Right cardiac atrium (tissue), 5 donors: ENCODE measurements at regions not wholly inside any gene's neighbourhood (a gene's known extent, or its start where the extent isn't known, plus 50 kb on each side); places are given as distances from the start of the nearest gene placed in this dataset.

ENCODE experiments used
- ATAC-seq, 2 donors: fragments of 200-7000 bp; cut with Tn5 transposase; one replicate each; pipeline versions ENCODE4 v1.8.0 to v1.9.1; 2020; ENCODE audit warnings: moderate library complexity in 2 of 2, mild to moderate bottlenecking in 1 of 2
- DNase-seq, 3 donors: peaks; one replicate each; pipeline ENCODE4 v3.0.0-alpha.2; 2020
- H3K27ac ChIP-seq: one replicate; pipeline ENCODE4 v1.5.1; 2013; ENCODE audit warnings: mild to moderate bottlenecking, low read length, control low read depth, moderate library complexity
- H3K27me3 ChIP-seq: one replicate; pipeline ENCODE4 v1.6.1; 2013; ENCODE audit not compliant: control insufficient read depth, insufficient read depth
- H3K4me1 ChIP-seq: one replicate; pipeline ENCODE4 v1.6.1; 2013; ENCODE audit warnings: low read length; ENCODE audit not compliant: control insufficient read depth, insufficient read depth
- H3K4me3 ChIP-seq: one replicate; pipeline ENCODE4 v1.5.1; 2013; ENCODE audit warnings: low read length, control low read depth
- H3K9me3 ChIP-seq: one replicate; pipeline ENCODE4 v1.6.1; 2013; ENCODE audit warnings: low read length; ENCODE audit not compliant: control insufficient read depth
- WGBS: extraction: QIAGEN DNeasy Blood & Tissue Kit; methylation state at CpG from one replicate; pipeline ENCODE4 v1.1.7; 2013; 5-methylcytosine and 5-hydroxymethylcytosine counted together
- intact Hi-C, 4 donors: fragments of 100-400 bp; cut with DNase I; formaldehyde crosslinking; loops; one replicate each; pipeline versions ENCODE4 v1.11.0 to v1.14.0; 2022 to 2023
- donor health status: healthy with polysubstance abuse.
- donor health status: DM: no; HTN: yes; CAD: no.
- donor health status: DM: no; HTN: no; CAD: no.
- donor health status: DM: no; HTN: yes; CAD: no; lungs with severe emphysema.
- donor health status: DM: yes; HTN: yes; CAD: no.

DNA sequence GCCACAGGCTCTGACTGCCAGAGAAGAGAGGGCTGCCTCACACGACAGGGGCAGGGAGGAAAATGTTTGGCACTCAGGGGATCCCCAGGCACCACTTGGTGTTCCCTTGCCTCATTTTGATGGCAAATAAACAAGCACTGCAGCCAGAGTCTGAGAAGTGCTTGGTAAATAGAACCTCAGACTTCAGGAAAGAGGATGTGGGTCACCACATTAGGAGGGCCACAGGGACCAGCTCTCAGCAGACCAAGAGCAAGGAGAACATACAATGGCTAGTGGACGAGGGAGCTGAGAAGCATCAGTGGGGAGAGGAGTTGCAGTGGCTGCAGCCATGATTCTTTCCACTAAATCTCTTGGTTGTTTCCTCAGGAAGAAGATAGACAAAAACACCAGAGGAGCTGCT is 413.9 kb downstream of the GADD45G start:
- intact Hi-C loops, result no loop called here
- no peaks in the 10 kb centered on the region for H3K27me3 ChIP-seq
- no peak overlapping the region for H3K27ac ChIP-seq
- no peaks in the 10 kb centered on the region for H3K4me1 ChIP-seq
- 56% methylated on average over 2 of the region's 2 CpGs for WGBS
- no peak overlapping the region for H3K4me3 ChIP-seq
- ATAC-seq (no peak), DNase-seq (no peak)
- no peaks in the 10 kb centered on the region for H3K9me3 ChIP-seq

DNA sequence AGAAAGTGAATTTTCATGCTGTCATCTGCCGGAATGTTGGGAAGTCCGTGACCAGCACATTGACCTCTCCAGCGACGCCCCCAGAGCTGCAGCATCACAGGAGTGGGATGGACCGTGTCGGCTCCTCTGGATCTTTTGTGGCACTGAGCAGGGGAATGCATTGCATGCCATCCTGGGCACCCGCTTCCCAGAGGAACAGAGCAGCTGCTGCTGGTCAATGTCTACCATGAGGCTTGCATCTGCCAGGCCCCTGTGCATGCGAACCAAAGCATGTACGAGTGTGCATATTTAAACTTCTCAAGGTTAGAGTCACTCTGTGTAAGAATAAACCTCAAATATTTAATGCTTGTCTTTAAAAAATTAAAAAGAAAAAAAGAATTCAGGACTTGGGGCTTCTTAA is 414.8 kb downstream of the GADD45G start:
- H3K27ac ChIP-seq, result no peak overlapping the region
- no peaks in the 10 kb centered on the region for H3K9me3 ChIP-seq
- no peak for ATAC-seq
- intact Hi-C loops, result no loop called here
- DNase-seq, result no peak
- H3K4me3 ChIP-seq, result no peak overlapping the region
- no peaks in the 10 kb centered on the region for H3K4me1 ChIP-seq
- no peaks in the 10 kb centered on the region for H3K27me3 ChIP-seq
- 90% methylated on average over 9 of the region's 9 CpGs for WGBS

- intact Hi-C loops, result no loop called here
- Histone ChIP-seq H3K4me3 (no peak overlapping the region), H3K9me3 (no peaks in the 10 kb centered on the region), H3K27ac (no peak overlapping the region), H3K4me1 (no peaks in the 10 kb centered on the region), H3K27me3 (no peaks in the 10 kb centered on the region)
- ATAC-seq (no peak), DNase-seq (no peak)
- 61% methylated on average over 7 of the region's 7 CpGs for WGBS
Observed at GRCh38 chr9:90020276-90020871, 415.6 kb downstream of the GADD45G start.

GRCh38 chr9:90021216-90021906 is 416.5 kb downstream of the GADD45G start:
- Histone ChIP-seq H3K9me3 (no peaks in the 10 kb centered on the region), H3K27ac (no peak overlapping the region), H3K27me3 (no peaks in the 10 kb centered on the region), H3K4me1 (no peaks in the 10 kb centered on the region), H3K4me3 (no peak overlapping the region)
- WGBS, result 85% methylated on average over 14 of the region's 14 CpGs
- ATAC-seq, result no peak
- no peak for DNase-seq
- intact Hi-C loops, result no loop called here

DNA sequence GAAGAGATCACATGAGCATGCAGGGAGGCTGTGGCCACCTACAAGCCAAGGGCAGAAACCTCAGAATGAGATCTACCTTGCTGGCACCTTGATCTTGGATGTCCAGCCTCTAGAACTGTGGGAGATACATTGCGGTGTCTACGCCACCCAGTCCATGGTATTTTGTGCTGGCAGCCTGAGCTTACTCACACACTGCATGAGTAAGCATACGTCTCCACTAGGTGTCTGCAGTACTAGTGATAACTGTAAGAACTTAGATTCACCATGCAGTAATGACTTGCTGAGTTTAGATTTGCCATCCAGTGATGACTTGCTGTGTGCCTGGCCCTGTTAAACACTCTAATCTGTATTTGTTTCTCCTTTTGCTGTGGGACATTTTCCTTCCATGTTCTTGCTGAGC is 417.7 kb downstream of the GADD45G start:
- ATAC-seq (no peak), DNase-seq (no peak)
- no peak overlapping the region for H3K27ac ChIP-seq
- H3K4me3 ChIP-seq, result no peak overlapping the region
- H3K9me3 ChIP-seq, result no peaks in the 10 kb centered on the region
- intact Hi-C loops, result no loop called here
- H3K27me3 ChIP-seq, result no peaks in the 10 kb centered on the region
- H3K4me1 ChIP-seq, result no peaks in the 10 kb centered on the region
- WGBS, result 97% methylated on average over 3 of the region's 3 CpGs

GRCh38 chr9:90023861-90024260 is 419.0 kb downstream of the GADD45G start:
- no peaks in the 10 kb centered on the region for H3K9me3 ChIP-seq
- ATAC-seq (peak in 1 of 2 donors; percentile 15), DNase-seq (no peak)
- intact Hi-C loops, result no loop called here
- no peak overlapping the region for H3K4me3 ChIP-seq
- no peaks in the 10 kb centered on the region for H3K27me3 ChIP-seq
- WGBS, result 74% methylated on average over 5 of the region's 5 CpGs
- H3K4me1 ChIP-seq, result no peaks in the 10 kb centered on the region
- no peak overlapping the region for H3K27ac ChIP-seq

- no peak for DNase-seq
- 61% methylated on average over 3 of the region's 3 CpGs for WGBS
- Histone ChIP-seq H3K9me3 (no peaks in the 10 kb centered on the region), H3K27me3 (no peaks in the 10 kb centered on the region), H3K4me3 (no peak overlapping the region), H3K4me1 (no peaks in the 10 kb centered on the region), H3K27ac (no peak overlapping the region)
- ATAC-seq, result peak in 1 of 2 donors; percentile 27
- intact Hi-C loops, result no loop called here
Observed at GRCh38 chr9:90024409-90024808, 419.6 kb downstream of the GADD45G start.

DNA sequence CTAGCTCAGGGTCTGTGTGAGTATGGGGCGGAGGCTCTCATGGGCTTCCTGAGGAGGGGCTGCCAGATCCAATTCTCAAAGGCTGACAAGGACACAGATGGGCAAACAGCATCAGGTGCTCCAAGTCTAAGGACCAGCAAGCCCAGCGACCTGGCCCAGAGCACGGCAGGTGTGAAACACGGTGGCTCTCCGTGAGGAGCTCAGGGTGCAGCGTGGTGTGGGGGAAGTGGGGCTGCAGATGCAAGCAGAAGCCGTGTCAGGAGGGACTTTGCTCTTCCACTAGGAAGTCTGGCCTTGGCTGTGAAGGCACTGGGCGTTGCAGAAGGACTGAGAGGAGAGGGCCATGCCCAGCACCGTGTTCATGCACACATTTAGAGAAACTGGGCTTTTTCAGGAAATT is 420.0 kb downstream of the GADD45G start:
- ATAC-seq (peak in 1 of 2 donors; percentile 32), DNase-seq (peak in 1 of 3 donors; percentile 60)
- H3K27ac ChIP-seq, result no peak overlapping the region
- intact Hi-C loops, result no loop called here
- H3K27me3 ChIP-seq, result no peaks in the 10 kb centered on the region
- 86% methylated on average over 9 of the region's 9 CpGs for WGBS
- H3K9me3 ChIP-seq, result no peaks in the 10 kb centered on the region
- no peaks in the 10 kb centered on the region for H3K4me1 ChIP-seq
- H3K4me3 ChIP-seq, result no peak overlapping the region

GRCh38 chr9:90025816-90026215 is 421.0 kb downstream of the GADD45G start:
- no peaks in the 10 kb centered on the region for H3K27me3 ChIP-seq

GRCh38 chr9:90027296-90027790 is 422.5 kb downstream of the GADD45G start:
- no peak for ATAC-seq
- intact Hi-C loops, result no loop called here
- H3K4me1 ChIP-seq, result no peaks in the 10 kb centered on the region
- H3K27me3 ChIP-seq, result no peaks in the 10 kb centered on the region
- no peak overlapping the region for H3K27ac ChIP-seq
- DNase-seq, result no peak
- H3K4me3 ChIP-seq, result no peak overlapping the region
- no peaks in the 10 kb centered on the region for H3K9me3 ChIP-seq
- 100% methylated on average over 1 of the region's 1 CpG for WGBS

More at GRCh38 chr9:90025816-90026215, 421.0 kb downstream of the GADD45G start:
- Histone ChIP-seq H3K27ac (no peak overlapping the region), H3K4me3 (no peak overlapping the region), H3K9me3 (no peaks in the 10 kb centered on the region), H3K4me1 (no peaks in the 10 kb centered on the region)
- WGBS, result 57% methylated on average over 3 of the region's 3 CpGs
- DNase-seq (no peak), ATAC-seq (no peak)
- intact Hi-C loops, result no loop called here

- ATAC-seq (no peak), DNase-seq (no peak)
- WGBS, result 54% methylated on average over 1 of the region's 1 CpG
- Histone ChIP-seq H3K27me3 (no peaks in the 10 kb centered on the region), H3K27ac (no peak overlapping the region), H3K4me1 (no peaks in the 10 kb centered on the region), H3K9me3 (no peaks in the 10 kb centered on the region), H3K4me3 (no peak overlapping the region)
- intact Hi-C loops, result no loop called here
Observed at GRCh38 chr9:90029386-90029785, 424.6 kb downstream of the GADD45G start.
